ENCODE measurements at regions not wholly inside any gene's neighbourhood (a gene's known extent, or its start where the extent isn't known, plus 50 kb on each side); places are given as distances from the start of the nearest gene placed in this dataset.
"Not testable (repeated sequence)": the region's sequence is repeated elsewhere in the genome, so short reads cannot be mapped to it uniquely, and the experiment has no call there.

DNA sequence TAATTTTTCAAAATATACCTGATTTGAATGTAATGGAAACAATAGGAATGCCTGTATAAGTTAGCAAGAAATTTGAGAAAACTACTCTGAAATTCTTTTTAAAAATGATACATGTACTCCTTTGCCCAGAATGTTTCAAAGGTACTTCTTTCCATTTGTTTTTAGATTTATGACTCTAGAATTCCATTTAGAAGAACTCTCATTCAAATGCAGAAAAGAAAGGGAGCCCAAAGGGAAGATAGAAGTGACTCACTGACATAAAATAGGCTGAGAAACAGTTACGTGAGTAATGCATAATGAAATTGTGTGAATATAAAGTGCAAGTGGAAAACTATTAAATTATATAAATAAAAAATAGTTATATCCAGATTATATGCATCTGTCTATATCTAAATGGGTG lies 926.3 kb downstream of the TAF11L14 start:
- DNase-seq (ENCODE audit: low read depth) = no peak

DNA sequence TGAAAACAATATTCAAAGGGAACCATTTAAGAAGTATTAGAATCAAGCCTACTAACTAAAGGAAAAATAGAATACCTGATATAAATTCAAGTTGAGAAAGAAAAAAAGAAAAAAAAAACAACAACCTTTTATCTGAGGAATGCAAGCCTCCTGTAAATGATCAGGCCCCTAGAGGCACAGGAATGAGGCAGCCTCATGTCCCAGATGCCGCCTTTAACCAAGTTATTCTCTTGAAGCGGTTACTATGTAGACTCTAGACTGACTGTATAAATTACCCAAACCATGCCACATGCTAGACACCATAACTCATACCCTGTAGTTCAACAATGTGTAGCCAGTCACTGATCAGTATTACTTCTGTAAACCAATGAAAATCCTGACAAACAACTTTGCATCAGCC lies 929.6 kb downstream of the TAF11L14 start:
- DNase-seq (ENCODE audit: low read depth) = no peak

DNA sequence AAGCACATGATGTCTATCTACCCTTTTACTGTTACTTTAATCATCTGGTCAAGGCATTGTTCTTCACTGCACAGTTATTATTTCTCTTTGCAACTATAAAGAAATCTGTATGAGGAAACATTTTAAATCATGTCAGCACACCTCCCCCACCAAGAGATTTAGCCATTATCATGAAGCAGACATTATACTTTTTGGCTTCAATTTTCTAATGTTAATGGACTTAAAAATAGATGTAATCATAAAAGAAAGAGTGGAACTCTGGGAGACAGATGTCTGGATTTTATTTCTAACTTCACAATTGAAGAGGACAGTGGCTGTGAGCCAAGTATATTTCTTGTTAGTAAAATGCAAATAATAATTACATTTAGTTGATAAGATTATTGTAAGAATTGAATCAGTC lies 932.4 kb downstream of the TAF11L14 start:
- DNase-seq (ENCODE audit: low read depth) = no peak

DNA sequence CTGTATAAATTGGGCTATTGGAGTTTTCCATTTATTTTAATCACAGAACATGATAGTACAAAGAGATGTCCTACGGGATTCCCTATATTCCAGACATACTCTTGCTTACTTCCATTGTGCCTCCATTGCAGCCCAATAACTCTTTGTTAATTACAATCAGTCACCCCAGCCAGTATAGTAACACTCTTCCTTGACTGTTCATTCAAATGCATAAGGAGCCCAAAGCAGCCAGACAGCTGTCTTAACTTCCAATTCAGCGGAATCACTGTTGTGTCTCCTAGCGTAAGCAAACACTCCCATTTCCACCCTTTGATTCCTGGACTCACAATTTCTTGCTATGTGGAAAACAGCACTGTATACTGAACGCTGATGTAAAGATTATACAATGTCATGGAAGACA lies 942.3 kb downstream of the TAF11L14 start:
- no peak for DNase-seq (ENCODE audit: low read depth)

DNA sequence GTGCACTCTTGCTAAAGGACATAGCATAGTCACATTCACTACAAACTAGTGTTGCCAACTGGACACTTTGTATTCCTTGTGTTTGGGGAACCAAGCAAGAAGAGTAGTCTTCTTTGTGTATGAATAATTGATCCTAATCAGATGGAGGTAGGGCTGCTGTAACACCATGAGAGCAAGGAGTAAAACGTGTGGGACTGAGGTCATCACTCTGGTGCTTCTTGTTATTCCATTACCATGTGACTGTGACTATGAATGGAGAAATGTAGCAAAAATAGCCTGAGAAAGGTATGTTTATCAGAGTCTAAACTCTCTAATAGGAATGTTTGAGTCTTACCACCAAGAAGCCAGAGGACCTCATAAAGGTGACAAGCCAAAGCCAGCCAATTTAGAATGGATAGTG lies 966.9 kb downstream of the TAF11L14 start:
- no peak for DNase-seq (ENCODE audit: low read depth)

DNA sequence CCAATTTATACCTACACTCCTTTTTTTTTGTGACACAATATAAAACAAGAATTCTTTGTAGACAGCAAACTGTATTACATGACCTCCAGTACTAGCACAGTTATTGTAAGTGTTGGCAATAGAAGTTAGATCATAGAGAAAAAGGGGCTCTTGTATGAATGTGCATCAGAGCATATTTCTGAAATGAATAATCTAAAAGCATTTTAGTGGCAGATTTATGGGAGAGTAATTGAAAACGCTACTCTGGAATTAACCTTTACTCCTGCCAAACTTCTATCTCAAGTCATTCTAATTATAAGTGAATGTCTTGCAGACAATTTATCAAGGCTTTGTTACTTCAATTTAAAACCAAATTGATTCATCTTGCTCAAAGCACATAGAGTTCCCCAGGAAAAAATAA lies 968.1 kb downstream of the TAF11L14 start:
- no peak for DNase-seq (ENCODE audit: low read depth)

DNA sequence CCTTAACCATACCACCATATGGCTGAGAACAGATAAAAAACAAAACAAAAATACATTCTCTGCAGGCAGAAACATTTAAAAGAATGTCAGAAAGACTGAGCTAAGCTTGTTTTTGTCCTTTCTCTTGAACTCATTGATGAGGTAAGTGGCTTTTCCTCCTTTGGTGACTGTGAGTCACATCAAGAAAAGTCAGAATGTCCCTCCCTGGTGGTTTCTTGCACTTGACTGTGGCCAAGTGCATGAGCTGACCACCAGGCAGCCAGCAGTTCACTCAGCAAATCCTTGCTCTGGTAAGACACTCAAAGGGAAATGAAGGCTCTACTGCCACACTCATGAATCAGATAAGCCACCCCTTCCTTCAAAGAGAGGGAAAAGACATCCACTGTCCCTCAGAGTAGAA lies 970.9 kb downstream of the TAF11L14 start:
- DNase-seq (ENCODE audit: low read depth) = no peak

DNA sequence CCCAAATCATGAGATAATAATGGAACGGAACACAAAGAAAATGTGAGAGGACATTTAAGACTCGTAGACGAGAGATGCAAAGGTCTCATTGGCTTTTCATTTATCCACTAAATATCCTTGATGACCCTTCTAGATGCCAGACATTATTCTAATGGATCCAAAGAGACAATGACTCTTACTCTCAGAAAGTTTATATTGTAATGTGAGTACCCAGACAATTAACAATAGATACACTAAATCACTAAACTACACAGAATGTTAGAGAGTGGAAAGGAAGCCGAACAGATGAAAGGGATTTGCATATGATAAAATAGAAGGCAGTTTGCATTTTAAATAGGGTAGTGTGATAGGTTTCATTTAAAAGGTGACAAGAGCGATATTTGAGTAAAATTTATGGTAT lies 973.3 kb downstream of the TAF11L14 start:
- no peak for DNase-seq (ENCODE audit: low read depth)

DNA sequence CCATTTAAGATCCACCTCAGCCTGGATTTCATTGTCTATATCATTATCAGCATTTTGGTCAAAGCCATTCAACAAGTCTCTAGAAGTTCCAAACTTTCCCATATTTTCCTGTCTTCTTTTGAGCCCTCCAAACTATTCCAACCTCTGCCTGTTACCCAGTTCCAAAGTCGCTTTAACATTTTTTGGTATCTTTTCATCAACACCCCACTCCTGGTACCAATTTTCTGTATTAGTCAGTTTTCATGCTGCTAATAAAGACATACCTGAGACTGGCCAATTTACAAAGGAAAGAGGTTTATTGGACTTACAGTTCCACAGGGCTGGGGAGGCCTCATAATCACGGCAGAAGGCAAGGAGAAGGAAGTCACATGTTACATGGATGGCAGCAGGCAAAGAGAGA lies 982.9 kb downstream of the TAF11L14 start:
- DNase-seq (ENCODE audit: low read depth) = not testable (repeated sequence)

DNA sequence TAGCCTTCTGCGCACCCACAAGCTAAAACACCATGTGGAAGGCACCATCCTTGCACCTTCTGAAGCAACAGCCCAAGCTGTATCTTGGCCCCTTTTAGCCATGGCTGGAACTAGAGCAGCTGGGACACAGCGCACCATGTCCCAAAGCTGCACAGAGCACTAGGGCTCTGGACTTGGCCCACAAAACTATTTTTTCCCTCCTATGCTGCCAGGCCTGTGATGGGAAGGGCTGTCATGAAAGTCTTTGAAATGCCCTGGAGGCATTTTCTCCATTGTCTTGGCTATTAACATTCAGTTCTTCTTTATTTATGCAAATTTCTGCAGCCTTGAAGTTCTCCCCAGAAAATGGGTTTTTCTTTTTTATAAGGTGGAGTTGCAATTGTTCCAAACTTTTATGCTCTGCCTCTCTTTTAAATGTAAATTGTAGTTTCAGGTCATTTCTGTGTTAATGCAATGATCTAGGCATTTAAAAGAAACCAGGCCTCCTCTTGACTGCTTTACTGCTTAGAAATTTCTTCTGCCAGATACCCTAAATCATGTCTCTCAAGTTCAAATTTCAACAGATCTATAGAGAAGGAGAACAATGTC lies 996.3 kb downstream of the TAF11L14 start:
- no peak for DNase-seq (ENCODE audit: low read depth)

DNA sequence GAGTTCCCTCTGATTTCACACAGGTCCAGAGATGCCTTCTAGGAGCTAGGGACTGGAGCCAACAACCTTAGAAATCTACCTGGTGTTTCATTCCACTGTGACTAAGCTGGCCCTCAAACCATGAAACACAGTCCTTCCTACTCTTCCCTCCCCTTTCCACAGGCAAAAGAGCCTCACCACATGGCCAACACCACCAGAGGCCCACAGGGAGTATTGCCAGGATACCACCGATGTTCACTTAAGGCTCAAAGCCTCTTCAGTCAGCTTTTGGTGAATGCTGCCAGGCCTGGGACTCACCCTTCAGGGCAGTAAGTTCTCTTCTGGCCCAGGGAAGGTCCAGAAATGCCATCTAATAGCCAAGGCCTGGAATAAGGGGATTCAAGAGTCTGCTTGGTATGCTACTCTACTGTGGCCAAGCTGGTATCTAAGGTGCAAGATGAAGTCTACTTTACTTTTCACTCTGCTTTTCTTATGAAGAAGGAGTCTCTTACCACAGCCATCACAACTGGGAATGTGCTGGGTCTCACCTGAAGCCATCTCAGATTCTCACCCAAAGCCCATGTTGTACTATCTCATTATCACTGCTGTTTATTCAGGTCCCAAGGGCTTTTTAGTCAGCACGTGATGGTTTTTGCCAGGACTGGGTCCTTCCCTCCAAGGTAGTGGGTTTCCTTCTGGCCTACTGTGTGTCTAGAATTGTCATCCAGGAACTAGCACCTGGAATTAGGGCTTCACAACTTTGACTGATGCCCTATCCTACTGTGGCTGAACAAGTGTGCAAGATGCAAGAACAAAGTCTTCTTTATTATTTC lies 1018.4 kb downstream of the TAF11L14 start:
- no peak for DNase-seq (ENCODE audit: low read depth)

DNA sequence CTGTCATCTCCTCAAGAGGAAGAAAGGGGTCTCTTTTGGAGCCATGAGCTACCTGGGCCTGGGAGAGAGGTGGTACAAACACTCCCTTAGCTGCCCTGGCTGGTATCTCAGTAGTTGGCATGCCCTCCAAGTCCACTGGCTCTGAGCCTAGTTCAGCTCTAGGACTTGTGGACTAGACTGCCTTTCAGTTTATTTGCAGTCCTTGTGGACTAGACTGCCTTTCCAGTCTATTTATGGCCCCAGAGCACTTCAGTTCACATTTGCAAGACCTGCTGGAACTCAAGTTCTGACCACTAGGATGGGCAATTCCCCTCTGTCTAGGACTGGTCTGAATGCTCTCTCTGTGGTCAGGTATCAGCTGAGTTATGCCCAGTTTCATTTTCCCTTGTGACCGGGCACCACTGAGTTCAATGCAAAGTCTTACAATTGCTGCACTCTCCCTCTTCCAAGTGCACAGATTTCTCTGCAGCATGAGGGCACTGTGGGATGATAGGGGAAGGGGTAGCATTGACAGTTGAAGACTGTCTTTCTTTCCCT lies 1019.0 kb downstream of the TAF11L14 start:
- DNase-seq (ENCODE audit: low read depth) = no peak

DNA sequence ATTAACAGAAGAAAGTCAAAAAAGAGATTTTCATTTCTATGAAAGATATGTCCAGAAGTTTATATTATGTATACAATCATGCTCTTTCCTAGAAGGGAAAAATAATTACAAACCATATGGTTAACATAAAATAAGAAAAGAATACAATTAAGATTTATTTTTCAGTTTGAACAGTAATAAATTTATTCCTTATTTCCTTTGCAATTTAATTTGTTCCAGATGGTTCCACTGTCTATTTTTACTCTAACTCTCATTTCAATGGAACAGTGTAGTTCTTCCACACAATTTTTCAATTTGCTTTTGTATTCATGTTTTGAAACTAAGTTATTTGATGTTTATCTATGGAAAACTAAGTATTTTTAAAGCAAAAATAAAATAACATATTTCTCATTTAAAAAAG lies 1026.3 kb downstream of the TAF11L14 start:
- no peak for DNase-seq (ENCODE audit: low read depth)

DNA sequence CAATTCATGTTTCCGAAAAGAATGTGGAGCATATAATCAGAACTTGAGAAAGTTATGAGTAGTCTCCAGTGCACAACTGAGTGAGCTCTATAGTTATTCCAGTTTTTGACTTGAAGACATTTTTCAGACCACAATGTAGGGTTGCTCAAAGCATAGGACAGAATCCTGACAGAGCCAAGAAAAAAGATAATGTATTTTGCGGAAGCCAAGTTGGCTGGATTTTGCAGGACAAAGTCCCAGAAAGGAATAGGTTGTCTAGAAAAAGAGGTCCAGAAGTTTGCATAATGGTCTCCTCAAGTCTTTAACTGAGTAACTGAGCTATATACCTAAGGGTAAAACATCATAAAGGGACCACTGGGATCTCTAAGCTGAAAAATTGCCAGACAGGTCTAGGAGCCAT lies 1028.0 kb downstream of the TAF11L14 start:
- DNase-seq (ENCODE audit: low read depth) = no peak

DNA sequence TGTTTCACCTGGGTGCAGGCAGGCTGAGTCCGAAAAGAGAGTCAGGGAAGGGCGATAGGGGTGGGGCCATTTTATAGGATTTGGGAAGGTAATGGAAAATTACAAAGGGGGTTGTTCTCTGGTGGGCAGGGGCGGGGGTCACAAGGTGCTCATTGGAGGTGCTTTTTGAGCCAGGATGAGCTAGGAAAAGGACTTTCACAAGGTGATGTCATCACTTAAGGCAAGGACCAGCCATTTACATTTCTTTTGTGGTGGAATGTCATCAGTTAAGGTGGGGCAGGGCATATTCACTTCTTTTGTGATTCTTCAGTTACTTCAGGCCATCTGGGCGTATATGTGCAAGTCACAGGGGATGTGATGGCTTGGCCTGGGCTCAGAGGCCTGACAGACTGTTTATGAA lies 1040.0 kb downstream of the TAF11L14 start:
- not testable (repeated sequence) for DNase-seq (ENCODE audit: low read depth)

DNA sequence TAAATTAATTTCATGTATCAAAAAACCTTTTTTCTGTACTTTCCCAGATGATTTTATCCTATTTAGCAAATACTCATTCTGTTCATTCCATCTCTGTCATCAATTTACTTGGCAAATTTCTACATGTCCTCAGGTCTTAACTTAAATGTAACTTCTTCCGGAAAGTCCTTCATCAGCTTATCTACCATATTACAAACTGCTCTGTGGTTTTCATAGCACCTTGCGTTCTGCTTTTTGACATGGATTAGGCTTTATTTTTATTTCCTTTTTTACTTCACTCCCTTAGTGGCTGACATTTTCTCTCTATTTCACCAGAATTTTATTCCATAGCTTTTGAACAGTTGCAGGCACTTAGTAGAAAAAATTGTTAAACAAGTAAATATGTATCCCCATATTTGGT lies 1040.8 kb downstream of the TAF11L14 start:
- no peak for DNase-seq (ENCODE audit: low read depth)

DNA sequence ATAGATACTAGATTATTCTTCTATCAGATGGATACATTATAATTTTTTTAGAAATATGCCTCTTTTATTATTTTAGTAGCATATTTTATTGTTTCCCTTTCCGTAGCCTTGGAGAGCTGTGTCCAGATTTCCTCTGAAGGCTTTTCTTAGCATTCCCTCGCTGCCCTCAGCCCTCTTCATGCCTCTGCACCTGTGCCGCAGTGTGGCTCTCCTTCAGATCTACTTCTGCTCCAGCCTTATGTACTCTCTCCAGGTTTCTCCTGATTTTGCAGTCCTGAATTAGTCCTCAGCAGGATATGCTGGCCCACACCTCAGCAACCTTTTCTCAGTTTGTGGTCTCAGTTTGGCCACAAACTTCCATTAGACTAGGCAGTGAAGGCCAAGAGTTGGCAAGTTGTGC lies 1052.0 kb downstream of the TAF11L14 start:
- DNase-seq (ENCODE audit: low read depth) = no peak

DNA sequence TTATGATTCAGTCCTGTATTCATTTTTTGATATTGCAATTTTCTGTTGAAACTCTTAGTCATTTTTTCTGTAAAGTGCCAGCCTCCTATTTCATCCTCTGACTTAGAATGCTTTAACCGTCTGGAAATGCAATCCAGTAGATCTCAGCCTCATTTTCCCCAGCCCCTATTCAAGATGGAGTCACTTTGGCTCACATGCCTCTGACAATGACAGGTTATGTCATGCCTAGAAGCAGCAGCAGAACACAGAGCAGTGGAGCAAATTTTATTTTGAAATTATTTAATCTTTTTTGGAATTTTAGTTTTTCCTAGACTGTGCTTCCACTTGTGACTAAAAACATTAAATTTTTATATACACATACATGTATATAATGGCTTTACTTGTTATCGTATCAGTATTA lies 1053.2 kb downstream of the TAF11L14 start:
- no peak for DNase-seq (ENCODE audit: low read depth)

DNA sequence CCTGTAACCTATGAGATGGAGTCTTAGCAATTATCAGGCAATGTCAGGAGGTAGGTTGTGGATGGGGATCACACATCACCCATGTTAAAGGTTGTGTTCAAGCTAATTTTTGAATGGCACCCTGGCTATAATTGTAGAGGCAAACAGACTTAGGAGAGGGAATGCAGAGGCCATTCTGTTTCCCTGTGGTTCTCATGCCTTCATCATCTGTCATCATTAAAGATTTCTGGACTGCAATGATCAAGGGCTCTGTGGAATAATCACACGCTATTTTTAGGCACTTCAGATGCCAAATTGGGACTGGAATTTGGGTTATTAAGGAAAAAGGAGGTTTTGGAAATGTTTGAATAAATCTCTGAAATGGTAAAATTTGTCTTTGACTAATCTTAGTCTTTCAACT lies 1065.4 kb downstream of the TAF11L14 start:
- no peak for DNase-seq (ENCODE audit: low read depth)

DNA sequence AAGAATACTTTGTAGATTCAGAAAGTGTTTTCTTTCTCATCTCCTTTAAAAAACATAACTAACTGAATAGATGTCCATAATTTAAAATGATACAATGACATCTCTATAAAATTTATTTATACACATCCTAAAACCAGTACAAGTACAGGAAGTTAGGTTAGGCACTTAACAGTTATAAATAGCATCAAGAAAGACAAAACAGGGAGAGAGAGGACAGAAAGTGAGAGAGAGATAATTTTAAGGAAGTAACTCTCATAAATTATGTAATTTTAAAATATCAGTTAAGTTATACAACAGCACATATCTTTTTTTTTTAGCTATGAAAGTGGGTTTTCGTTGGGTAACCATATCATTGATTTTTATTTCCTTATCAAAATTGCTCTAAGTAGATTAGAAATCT lies 1068.6 kb downstream of the TAF11L14 start:
- DNase-seq (ENCODE audit: low read depth) = no peak

DNA sequence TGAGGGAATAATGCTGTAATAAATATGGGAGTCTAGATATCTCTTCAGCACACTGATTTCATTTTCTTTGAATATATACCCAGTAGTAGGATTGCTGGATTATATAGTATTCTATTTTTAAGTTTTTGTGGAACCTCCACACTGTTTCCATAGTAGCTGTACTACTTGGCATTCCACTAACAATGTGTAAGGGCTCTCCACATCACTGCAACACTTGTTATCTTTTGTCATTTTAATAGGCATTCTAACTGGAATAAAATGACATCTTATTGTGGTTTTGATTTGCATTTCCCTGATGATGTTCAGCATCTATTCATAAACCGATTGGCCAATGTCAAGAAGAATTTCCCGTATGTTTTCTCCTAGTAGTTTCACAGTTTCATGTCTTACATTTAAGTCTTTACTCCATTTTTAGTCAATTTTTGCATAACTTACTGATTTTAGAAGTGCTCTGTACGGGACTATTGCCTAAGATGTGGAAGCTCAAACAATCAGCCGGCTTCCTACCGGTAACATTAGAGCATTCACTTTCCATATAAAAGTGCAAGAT lies 1078.8 kb downstream of the TAF11L14 start:
- no peak for DNase-seq (ENCODE audit: low read depth)

DNA sequence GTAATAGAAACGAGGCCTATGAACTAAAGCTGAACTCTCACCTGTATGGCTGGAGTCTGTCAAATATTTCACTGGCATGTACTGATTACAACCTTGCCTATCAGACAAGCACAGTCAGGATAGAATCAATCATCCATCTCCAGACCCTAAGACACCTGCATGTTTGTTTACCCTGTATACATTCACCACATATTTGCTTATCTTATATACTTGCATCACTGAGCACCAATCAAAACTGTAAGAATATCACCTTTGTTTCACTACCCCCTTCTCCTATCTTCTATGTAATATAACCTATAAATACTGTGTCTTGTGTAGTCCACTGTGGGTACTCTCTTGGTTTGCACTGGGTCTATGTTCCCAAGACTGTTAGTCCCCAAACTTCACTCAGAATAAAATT lies 1085.7 kb downstream of the TAF11L14 start:
- no peak for DNase-seq (ENCODE audit: low read depth)

All from stimulated activated CD4-positive, alpha-beta T cell treated with anti-CD3 and anti-CD28 coated beads, Interleukin-2, amount 100 ng/mL, for 4 hours (primary cell).